ENCODE measurements at regions not wholly inside any gene's neighbourhood (a gene's known extent, or its start where the extent isn't known, plus 50 kb on each side); places are given as distances from the start of the nearest gene placed in this dataset.

DNA sequence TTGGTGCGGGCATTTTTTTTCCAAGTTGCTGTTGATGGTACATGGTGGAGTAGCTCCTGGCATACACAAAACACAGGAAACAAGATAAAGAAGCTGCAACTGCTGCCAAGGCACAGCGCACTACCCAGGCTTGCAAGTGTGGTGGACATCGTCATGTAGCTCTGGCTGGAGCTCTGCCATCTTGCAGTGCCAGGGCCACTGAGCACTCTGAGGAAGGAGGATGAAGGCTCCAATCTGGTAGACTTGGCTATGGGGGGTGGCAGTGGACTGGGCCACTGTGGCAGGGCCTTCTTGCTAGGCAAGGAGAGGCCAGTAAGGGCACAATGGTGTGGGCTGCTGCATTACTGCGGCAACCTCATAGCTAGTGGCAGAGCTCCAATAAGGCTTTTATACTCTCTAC is 263.5 kb downstream of the CENPW start:
- no peak for DNase-seq (ENCODE audit: low spot score)
- in situ Hi-C loops (cut with MboI; ENCODE audit: low pct_unique_long_range_greater_than_20kb, low sequenced_read_pairs, unreplicated experiment) = no loop called here

DNA sequence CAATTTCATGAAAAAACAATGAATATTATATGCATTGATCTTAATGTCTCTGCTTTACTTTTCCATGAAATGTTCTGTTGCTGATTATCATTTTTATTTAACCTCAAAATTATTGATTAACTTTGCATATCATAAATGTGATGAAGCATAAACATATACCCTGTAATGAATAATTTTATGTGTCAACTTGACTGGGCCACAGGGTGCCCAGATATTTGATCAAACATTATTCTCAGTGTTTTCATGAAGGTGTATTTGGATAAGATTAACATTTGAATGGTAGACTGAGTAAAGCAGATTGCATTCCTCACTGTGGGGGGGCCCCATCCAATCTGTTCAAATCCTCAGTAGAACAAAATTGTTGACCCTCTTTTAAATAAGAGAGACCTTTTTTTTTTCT is 265.2 kb downstream of the CENPW start:
- no peak for DNase-seq (ENCODE audit: low spot score)
- TF ChIP-seq, protein P1, sequence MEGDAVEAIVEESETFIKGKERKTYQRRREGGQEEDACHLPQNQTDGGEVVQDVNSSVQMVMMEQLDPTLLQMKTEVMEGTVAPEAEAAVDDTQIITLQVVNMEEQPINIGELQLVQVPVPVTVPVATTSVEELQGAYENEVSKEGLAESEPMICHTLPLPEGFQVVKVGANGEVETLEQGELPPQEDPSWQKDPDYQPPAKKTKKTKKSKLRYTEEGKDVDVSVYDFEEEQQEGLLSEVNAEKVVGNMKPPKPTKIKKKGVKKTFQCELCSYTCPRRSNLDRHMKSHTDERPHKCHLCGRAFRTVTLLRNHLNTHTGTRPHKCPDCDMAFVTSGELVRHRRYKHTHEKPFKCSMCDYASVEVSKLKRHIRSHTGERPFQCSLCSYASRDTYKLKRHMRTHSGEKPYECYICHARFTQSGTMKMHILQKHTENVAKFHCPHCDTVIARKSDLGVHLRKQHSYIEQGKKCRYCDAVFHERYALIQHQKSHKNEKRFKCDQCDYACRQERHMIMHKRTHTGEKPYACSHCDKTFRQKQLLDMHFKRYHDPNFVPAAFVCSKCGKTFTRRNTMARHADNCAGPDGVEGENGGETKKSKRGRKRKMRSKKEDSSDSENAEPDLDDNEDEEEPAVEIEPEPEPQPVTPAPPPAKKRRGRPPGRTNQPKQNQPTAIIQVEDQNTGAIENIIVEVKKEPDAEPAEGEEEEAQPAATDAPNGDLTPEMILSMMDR (IDR thresholded peaks at IDR 0.05; ENCODE audit: extremely low read depth, insufficient read depth, missing control alignments) = no peak
- in situ Hi-C loops (cut with MboI; ENCODE audit: low pct_unique_long_range_greater_than_20kb, low sequenced_read_pairs, unreplicated experiment) = no loop called here

More for the DNA sequence above, 263.5 kb downstream of the CENPW start:
- TF ChIP-seq, protein P1 (IDR thresholded peaks at IDR 0.05; ENCODE audit: extremely low read depth, insufficient read depth, missing control alignments) = no peak

DNA sequence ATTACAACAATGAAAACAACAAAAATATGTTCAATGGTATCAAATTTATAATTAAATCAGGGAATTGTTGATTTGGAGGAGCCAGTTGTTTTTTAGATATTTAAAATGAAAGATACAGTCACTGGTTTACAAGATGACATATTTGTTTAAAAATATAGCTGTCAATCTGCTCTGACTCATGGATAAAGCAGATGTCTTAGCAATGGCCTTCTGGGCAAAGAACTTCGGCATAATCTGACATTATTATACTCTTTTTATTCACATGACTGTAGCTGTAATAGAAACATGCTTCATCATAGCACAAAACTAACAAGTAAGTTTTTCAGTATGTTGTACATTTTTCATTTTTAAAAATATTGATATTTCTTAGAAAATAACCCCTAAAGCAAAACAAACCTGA is 267.4 kb downstream of the CENPW start:
- no peak for DNase-seq (ENCODE audit: low spot score)
- TF ChIP-seq, protein P1 (IDR thresholded peaks at IDR 0.05; ENCODE audit: extremely low read depth, insufficient read depth, missing control alignments) = no peak
- in situ Hi-C loops (cut with MboI; ENCODE audit: low pct_unique_long_range_greater_than_20kb, low sequenced_read_pairs, unreplicated experiment) = no loop called here

- no peak for DNase-seq (ENCODE audit: low spot score)
- in situ Hi-C loops (cut with MboI; ENCODE audit: low pct_unique_long_range_greater_than_20kb, low sequenced_read_pairs, unreplicated experiment) = no loop called here
- TF ChIP-seq, protein P1 (IDR thresholded peaks at IDR 0.05; ENCODE audit: extremely low read depth, insufficient read depth, missing control alignments) = no peak
Observed at GRCh38 chr6:126608681-126609080, 268.8 kb downstream of the CENPW start.

DNA sequence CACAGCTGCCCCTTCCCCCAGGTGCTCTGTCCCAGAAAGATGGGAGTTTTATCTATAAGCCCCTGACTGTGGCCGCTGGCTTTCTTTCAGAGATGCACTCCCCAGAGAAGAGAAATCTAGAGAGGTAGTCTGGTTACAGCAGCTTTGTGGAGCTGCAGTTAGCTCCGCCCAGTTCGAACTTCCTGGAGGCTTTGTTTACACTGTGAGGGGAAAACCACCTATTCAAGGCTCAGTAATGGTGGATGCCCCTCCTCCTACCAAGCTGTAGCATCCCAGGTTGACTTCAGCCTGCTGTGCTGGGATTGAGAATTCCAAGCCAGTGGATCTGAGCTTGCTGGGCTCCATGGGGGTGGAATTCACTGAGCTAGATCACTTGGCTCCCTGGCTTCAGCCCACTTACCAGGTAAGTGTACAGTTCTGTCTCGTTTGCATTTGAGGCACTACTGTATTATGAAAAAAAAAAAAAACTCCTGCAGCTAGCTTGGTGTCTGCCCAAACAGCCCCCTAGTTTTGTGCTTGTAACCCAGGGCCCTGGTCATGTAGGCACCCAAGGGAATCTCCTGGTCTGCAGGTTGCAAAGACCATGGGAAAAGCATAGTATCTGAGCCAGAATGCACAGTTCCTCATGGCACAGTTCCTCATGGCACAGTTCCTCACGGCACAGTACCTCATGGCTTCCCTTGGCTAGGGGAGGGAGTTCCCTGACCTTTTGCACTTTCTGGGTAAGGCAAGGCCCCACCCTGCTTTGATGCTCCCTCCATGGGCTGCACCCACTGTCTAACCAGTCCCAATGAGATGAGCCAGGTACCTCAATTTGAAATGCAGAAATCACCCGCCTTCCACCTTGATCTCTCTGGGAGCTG is 275.0 kb downstream of the CENPW start:
- no peak for DNase-seq (ENCODE audit: low spot score)
- in situ Hi-C loops (cut with MboI; ENCODE audit: low pct_unique_long_range_greater_than_20kb, low sequenced_read_pairs, unreplicated experiment) = no loop called here
- TF ChIP-seq, protein P1 (IDR thresholded peaks at IDR 0.05; ENCODE audit: extremely low read depth, insufficient read depth, missing control alignments) = no peak

DNA sequence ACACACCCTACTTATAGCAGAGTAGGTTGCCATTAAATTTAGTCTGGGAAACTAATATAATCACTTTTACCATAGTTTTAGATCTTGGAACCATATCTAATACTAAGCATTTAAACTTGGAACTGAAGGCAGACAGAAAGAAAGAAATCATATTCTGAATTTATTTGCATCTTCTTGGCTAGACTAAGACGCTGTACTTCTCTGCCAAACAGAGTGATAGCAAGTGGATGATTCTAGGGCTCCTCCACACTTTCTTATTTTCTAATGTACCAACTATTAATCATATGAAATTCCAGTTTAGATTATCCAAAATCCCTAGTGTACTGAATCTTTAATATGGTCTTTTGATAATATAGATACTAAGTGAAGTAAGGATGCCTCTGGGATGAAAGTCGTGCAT is 277.0 kb downstream of the CENPW start:
- DNase-seq (ENCODE audit: low spot score) = no peak
- in situ Hi-C loops (cut with MboI; ENCODE audit: low pct_unique_long_range_greater_than_20kb, low sequenced_read_pairs, unreplicated experiment) = no loop called here
- TF ChIP-seq, protein P1 (IDR thresholded peaks at IDR 0.05; ENCODE audit: extremely low read depth, insufficient read depth, missing control alignments) = no peak

Measured in GM13977 (cell line).